CD4-positive, alpha-beta T cell treated with Interleukin-17A for 4 hours (primary cell): ENCODE measurements at regions not wholly inside any gene's neighbourhood (a gene's known extent, or its start where the extent isn't known, plus 50 kb on each side); places are given as distances from the start of the nearest gene placed in this dataset.
"Not testable (repeated sequence)": the region's sequence is repeated elsewhere in the genome, so short reads cannot be mapped to it uniquely, and the experiment has no call there.

ENCODE experiments used
- DNase-seq: peaks from one replicate; pipeline ENCODE4 v3.0.0-alpha.2; 2020; ENCODE audit warnings: mixed read lengths

DNA sequence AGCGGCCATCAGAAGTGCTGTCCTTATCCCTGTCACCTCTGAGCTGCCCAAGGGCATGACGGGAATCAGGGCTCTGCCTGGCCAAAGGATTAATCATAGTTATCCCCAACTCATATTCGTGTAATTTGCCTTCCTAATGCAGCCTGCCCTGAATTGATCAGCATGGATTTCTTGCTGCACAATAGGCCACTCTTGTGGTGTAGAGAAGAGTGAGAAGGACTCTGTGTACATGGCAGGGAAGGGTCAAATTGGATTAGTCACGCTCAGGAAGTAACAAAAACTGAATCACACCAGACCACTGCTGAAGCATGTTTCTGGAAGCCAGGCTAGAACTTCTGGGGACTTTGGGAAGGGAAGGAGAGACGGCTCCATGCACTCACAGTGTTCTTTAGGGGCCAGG is 227.0 kb downstream of the BUB3 start:
- DNase-seq = no peak

DNA sequence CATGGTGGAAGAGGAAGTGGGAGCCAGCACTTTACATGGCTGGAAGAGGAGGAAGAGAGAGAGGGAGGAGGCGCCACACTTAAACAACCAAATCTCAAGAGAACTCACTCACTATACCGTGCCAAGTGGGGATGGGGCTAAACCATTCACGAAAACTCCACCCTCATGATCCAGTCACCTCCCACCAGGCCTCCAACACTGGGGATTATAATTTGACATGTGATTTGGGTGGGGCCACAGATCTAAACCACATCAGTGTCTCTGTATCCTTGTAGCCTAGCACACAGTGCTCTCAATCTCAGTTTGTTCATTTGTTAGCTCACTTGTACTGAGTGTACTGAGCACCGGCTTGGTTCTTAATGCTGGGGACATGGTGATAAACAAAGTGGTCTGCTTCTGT is 228.3 kb downstream of the BUB3 start:
- DNase-seq = no peak

DNA sequence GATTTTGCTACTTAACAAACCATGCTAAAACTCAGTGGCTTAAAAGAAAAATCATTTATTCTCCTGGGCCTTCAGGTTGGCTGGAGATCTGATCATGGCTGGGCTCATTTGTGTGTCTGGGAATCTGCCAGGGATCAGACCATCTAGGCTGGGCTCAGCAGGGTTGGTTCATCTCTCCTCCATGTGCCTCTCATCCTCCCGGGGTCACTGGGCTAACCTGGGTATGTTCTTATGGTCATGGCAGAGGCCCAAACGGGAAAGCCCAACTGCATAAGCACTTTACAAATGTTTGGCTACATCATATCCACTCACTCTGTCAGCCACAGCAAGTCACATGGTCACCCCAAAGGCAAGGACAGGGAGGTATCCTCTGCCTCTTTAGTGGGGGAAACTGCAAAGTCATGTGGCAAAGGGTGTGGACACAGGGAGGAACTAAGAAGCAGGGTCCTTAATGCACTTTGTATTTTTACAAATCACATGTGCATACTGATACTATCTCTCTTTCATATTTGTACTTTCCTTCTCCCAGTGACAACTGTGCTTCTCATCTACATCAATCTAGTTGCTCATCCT is 231.4 kb downstream of the BUB3 start:
- no peak for DNase-seq

DNA sequence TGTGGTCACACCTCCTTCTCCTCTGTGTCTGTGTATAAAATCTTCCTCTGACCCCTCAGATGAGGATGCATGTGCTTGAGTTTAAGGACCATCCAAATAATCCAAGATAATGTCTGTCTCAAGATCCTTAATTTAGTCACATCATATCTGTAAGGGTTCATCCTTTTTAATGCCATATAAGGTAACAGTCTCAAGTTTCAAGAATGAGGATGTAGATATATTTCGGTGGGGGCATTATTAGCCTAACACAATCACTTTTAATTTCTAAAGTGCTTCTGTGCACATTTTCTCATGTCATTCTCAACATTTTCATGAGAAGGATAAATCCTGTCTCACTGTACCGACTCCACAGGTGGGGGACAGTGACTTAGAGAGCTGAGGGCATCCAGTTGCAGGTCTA is 235.3 kb downstream of the BUB3 start:
- no peak for DNase-seq

DNA sequence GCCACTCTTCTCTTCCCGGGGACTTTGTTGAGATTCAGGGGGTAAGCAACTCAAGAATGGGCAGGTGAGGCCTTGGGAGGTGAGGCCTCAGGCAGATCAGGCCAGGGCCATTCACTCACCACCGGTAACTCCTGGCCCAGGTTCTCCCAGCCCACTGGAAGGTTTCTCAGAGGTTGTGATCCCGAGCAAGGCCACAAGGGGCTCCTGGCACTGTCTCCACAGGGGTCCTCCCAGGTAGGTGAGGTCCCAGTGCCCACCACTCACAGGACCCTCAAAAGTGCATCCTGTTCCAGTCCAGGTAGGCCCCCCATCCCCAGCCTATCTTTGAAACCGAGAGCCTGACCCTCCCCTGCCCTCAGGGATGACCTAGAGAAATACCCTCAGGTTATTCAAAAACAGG is 236.1 kb downstream of the BUB3 start:
- no peak for DNase-seq

DNA sequence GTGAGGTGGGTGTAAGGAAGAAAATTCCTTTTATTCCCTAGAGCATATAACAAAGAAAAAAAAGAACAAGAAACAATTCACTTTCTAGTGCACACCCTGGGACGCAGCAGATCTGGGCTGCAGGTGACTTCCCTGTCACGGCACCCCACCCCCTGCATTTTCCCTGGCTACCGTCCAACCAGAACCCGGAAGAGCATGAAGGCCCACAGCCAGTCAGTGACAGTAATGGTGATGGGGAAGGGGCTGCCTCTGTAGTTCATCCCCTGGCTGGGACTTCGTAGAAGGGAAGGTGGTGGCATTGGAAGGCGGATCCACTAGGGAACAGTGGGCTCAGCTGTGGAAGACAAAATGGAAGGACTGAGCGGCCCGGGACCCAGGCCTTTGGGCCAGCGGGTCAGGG is 236.7 kb downstream of the BUB3 start:
- no peak for DNase-seq

DNA sequence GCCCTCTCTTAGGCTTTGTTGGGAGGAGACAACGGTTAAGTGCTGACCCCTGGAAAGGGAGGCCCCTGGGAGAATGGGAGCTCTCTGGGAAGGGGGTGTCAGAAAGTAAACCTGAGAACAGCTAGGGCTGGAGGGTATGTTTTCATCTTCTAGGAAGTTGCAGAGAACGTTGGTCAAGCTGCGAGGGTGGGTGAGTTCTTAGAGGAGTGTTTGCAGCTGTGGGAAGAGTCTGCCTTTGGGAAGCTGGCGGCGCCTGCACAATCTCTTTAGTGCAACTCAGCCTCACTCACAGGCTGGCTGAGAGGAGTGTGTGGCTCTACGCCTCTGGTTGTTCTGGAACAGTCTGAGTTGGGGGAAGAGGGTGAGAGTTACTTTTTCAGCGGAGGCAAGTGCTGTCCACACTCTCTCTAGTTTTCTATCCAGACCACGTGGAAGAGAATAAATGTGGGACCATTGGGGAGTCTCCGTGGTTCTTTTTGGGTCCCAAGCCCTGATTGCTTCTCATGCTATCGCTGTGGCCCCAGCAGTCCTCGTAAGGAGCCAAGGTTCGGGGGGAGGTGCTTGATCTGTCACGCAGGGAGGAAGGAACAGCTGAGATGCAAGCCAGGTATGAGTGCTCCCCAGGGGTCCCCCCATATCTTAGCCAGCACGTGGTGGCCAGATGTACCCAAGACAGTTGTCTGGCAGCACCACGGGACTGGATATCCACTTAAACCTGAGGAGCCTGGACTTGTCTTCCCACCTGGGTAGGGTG is 237.2 kb downstream of the BUB3 start:
- no peak for DNase-seq

DNA sequence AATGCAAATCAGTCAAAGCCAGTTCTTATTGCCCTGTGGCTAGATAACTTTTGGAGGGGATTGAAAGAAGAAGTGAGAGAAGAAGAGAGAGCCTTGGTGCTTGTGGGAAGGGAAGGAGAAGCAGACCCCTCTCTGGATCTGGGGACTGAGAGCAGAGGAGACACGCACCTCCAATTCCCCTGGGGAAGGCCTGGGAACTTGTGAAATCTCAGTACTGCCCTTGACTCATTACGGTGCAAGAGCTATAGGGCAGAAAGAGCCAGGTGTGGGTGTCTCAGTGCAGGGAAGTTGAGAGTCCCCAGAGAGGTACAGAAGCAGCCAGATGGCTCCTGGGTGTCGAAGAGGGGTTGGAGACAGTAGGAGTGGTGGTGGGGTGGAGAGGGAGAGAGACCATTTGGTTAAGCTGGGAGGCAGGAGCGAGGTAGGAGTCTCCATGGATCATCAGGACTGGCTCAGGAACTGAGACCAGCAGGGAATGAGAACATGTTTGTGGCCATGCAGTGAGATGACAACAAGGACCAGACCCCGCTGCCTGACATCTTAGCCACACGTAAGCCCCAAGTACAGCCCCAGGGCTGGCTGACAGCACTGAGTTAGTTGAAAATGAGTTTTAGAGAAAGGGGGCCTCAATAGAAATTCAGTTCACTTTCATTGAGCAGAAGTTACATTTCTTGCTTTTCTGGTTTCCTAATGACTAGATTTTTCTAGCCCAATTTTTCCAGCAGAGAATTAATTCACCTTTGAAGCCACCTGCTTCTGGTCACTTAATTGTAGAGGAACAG is 238.2 kb downstream of the BUB3 start:
- DNase-seq = no peak

DNA sequence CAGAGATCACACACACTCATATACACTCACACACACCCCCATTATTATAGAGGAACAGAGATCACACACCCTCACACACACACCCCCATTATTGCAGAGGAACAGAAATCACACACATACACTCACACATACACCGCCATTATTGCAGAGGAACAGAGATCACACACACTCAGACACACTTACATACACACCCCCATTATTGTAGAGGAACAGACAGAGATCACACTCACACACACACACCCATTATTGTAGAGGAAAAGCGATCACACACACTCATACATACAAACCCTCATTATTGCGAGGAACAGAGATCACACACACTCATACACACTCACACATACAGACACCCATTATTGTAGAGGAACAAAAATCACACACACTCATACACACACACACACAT is 239.0 kb downstream of the BUB3 start:
- no peak for DNase-seq

DNA sequence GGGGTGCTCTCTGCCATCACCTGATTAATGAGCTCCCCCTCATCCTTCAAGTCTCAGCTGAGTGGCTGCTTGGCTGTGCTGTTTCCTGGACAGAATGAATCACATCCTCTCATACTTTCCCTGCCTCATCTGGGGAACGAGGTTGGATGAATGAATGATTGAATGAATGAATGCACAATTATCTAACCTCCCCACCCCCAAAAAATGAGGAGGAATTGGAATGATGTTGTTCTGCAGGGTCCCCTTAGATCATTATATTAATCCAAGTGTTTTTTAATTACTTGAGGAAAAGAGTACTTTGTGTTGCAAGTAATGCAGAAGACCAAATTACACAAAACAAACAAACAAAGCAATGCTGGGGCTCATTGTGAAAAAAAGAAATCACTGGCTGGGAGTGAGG is 240.2 kb downstream of the BUB3 start:
- DNase-seq = no peak

DNA sequence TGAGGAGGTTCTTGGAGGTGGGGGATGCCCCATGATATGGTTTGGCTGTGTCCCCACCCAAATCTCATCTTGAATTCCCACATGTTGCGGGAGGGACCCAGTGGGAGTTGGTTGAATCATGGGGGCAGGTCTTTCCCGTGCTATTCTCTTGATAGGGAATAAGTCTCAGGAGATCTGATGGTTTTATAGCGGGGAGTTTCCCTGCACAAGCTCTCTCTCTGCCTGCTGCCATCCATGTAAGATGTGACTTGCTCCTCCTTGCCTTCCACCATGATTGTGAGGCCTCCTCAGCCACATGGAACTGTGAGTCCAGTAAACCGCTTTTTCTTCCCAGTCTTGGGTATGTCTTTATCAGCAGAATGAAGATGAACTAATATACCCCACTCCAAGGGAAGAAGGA is 241.0 kb downstream of the BUB3 start:
- not testable (repeated sequence) for DNase-seq

DNA sequence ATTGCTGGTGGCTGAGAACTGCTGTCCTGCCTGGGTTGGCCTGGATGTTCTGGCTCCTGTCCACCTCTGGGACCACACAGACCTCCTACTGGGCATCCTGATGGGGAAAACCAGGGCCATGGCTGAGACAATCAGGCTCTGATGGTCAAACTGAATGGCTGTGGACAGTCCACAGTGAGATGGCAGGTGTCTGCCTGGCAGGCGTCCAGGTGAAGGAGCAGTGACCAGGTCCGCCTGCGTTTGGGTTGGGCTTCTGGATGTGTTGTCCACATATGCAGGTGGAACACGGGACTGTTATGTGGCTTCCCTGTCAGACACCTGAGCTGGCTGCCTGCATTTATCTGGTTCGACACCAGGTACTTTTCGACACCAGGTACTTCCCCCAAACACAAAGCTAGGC is 241.7 kb downstream of the BUB3 start:
- DNase-seq = no peak

DNA sequence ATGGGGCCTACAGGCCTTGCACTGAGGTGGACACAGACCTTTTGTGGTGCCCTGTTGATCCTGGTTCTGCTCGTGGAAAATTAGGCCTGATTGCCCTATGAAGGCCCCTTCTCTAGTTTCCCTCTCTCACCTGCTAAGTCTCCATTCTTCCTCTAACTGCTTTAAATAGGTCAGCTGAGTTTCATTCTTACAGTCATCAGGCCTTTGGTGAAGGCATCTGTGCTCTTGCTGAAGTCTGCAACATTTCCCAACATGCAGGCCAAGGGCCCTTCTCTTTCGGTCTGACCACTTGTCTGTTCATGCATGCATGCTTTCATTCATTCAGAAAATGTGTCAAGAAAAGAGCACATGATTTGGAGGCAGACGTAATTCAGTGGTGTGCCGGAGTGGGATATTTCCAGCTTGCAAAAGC is 244.0 kb downstream of the BUB3 start:
- DNase-seq = no peak

DNA sequence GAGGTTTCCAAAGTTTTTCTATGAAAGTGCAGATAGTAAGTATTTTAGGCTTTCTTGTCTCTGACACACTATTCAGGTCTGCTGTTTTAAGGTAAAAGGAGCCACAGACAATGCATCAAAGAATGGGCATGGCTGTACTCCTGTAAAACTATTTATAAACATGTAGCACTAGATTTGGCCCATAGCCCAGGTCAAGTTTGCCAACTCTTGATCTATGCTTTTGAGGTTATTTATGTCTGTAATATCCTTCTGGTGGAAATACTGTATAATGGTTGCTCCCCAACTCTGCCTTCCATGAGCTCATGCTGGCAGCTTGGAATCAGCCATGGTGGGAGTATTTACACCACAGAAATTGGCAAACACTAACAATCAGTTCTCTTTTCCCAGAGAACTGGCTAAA is 244.6 kb downstream of the BUB3 start:
- DNase-seq = no peak

DNA sequence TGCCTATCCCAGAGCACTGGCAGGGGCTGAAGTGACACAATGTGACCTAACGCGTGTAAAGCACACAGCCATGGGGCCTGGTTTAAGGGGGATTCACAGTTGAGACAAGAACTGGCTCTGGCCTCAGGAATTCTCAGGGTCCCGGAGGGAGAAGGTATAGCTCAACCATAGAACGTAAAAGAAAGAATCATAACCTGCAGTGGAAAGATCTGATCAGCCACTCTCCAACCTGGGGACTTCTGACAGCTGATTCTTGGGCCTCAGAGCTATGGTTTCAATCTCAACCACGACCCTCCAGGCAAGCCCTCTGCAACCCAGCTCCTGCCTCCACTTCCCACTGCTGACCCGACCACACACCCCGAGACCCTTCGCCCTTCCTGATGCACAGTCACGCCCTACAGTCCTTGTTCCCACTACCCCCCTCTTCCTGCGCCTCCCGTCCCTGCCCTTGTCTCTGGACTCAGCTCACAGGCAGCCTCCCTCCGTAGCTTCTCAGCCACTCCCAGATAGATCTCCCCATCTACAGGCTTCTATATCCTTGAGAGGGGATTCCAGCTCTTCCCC is 245.2 kb downstream of the BUB3 start:
- DNase-seq = no peak

DNA sequence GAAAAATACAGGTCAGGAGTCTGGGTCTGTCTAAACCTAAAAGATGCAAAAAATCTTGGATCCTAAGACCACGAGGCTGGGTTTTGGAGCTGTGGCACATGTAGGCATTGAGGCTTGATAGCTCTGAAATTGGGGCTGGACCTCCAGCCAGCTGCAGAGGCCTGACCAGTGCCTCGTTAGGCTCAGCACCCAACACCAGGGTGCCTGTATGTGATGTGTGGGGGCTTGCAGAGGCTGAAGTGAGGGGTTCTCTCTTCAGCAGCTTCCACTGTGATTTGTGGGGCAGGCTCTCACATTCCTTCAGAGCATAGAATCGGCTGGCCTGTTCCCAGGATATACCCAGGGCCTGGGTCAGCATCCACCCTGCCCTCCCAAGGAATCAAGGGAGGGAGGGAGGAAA is 247.8 kb downstream of the BUB3 start:
- no peak for DNase-seq

DNA sequence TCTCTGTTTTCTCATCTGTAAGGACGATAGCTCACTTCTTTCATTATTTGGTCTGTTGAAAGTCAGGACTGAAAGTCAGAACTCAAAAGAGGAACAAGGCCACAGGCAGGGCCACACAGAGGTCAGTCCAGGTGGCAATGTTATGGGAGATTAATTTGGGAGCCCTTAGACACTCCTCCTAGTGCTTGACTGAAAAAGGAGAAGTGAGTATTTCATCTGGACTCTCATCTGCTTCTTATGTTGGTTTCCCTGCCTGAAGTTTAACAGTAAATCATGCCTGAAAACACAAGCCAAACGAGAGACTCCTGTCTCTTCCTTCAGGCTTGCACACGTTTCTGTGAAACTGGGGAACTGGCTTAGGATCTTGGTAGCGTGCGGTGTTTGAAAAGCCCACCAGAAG is 248.5 kb downstream of the BUB3 start:
- DNase-seq = no peak

DNA sequence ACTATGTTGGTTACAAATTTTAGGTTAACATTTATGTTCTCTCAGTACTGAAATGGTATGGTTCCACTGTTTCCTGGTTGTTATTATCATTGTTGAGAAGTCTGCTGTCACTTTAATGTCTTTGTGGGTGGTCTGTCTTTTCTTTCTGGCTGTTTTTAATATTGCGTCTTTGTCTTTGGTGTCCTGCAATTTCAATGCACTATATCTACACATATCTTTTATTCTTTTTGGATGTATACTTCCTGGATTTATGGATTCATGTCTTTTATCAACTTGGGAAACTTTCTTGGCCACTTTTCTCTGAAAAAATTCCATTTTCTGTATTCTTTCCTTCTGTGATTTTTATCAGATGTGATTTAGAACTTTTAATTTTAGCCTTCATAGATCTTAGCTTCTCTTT is 250.2 kb downstream of the BUB3 start:
- no peak for DNase-seq

DNA sequence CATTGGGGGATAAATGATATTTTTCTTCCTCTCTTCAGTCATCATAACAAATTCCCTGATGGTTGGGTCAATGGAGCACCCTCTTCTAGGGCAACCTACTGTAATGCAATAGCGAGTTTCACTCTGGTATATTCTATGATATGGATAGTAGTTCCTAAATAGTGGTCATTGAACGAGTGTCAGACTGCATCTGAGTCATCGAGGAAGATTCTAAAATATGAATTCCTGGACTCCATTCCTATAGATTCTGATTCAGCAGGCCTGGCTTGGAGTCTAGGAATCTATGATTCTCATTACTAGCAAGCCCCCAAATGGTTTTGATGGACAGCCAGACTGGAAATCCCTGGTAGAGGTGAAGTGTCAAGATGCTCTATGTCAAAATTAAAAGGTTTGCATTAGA is 254.5 kb downstream of the BUB3 start:
- DNase-seq = no peak

DNA sequence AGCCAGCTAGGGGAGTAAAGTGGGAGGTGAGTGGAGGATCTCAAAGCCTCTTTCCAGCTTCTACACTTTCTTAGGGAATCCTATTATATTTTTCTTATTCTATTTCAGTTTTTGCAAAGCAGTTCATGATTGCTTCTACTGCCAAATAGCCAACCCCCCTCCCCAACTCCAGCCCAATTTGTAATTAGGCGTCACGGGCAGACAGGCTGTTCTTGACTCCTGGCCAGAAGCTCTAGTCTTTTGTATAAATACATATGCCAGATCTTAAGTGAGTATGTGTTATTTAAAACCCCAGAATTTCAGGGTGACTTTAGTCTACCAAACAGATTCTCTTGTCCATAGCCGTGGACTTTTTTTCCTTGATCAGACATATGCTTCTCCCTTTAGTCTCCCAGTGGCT is 255.2 kb downstream of the BUB3 start:
- DNase-seq = no peak

DNA sequence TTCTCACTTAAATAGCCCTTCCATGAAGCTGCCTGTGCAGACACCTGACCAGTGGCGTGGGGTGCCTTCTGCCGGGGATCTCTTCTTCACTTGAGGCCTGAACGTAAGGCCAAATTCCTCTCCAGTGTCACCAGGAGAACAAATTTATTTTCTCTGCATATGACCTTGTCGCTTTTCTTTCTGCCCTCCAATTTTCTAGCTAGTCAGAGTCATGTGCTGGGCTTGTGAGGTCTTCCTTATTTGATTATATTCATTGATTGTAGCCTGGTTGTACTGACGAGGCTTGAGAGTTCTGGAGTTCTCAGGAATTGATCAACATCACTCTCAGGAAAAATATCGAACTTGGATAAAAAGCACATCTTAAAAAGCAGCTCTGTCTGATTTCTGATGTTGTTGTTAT is 255.7 kb downstream of the BUB3 start:
- no peak for DNase-seq

DNA sequence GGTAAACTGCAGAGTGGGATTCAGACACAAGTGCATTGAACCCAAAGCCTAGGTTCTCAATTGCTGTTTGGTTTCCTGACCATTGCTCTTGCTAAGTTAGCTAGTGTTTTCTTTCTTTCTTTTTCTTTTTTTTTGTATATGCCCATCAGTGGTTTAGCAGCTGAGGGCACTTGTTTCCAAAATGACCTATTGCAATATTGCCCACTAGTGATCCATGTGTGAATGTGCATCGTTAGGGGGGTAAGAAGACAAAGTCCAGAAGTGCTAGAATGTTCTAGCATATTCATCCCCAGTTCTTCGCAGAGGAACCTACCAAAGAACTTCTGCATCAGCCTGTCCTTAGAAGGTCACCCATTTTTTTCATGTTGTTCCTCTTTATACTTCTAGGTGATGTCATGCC is 252.8 kb upstream of the GPR26 start:
- DNase-seq = no peak

DNA sequence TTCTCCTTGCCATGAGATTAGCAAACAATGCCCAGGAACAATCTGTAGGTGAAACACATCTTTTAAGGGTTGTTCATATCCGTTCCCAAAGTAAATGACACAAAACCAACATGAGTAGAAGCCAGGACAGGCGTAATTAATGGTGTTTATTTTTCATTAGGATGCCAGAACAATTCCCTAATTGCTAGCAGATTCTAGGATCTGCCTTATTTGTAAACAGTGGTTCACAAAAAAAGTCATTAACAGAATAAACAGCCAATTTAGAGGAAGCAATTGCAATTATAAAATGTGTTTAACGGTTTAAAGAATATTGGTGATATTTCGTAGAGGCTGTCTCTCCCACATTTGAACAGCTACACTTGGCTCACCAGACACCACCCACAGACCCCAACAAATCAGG is 250.6 kb upstream of the GPR26 start:
- no peak for DNase-seq

DNA sequence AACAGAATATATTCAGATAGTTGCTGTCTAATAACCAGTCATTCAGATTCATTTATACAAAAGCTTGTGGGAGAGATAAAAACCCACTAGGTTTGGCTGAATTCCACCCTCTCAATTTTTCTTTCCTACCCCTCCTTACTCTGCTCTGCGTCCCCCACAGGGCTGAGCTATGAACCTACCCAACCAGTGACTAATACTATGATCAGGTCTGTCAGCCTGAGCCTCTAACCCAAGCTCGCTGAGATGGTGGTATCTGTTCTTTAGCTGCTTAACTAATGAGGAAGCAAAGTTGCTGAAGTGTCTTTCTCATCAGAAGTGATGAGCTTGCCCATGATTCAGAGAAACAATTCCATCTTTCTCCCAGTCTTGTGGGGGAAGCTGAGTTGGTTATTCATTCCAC is 248.7 kb upstream of the GPR26 start:
- no peak for DNase-seq
